ENCODE measurements at regions not wholly inside any gene's neighbourhood (a gene's known extent, or its start where the extent isn't known, plus 50 kb on each side); places are given as distances from the start of the nearest gene placed in this dataset.

GRCh38 chr16:79962962-79963361 is 362.4 kb upstream of the MAF start:
- Histone ChIP-seq H3K79me2 (ENCODE audit: control insufficient read depth, insufficient read depth, low read length) (no peaks in the 10 kb centered on the region), H2AFZ (ENCODE audit: low read depth, low read length) (no peak overlapping the region), H3K9me3 (replicated peaks; ENCODE audit: control insufficient read depth, insufficient read depth, low read length) (no peaks in the 10 kb centered on the region), H3K4me3 (replicated peaks in 1 of 3; ENCODE audit: insufficient read depth in 1 of 3, low read depth in 1 of 3, low read length in 3 of 3) (no peak overlapping the region), H3K27ac (ENCODE audit: insufficient read depth, low read depth, low read length) (no peak overlapping the region), H3K9me1 (replicated peaks; ENCODE audit: control insufficient read depth, extremely low read depth, insufficient read depth, low read length) (no peaks in the 10 kb centered on the region), H3K4me2 (ENCODE audit: insufficient read depth, low read length) (no peak overlapping the region), H3K4me1 (ENCODE audit: control insufficient read depth, extremely low read depth, insufficient read depth, low read length) (no peaks in the 10 kb centered on the region), H3K27me3 (ENCODE audit: control insufficient read depth in 2 of 2, insufficient read depth in 2 of 2, low read length in 2 of 2) (no peaks in the 10 kb centered on the region), H4K20me1 (replicated peaks; ENCODE audit: control insufficient read depth, extremely low read depth, insufficient read depth, low read length) (no peaks in the 10 kb centered on the region), H3K36me3 (ENCODE audit: control insufficient read depth in 2 of 2, extremely low read depth in 1 of 2, insufficient read depth in 2 of 2, low read length in 2 of 2) (no peaks in the 10 kb centered on the region), H3K9ac (replicated peaks; ENCODE audit: extremely low read depth, insufficient read depth, low read length) (no peak overlapping the region)
- FAIRE-seq (no peak), DNase-seq (ENCODE audit: low read depth, low spot score) (no peak)
- intact Hi-C loops (cut with micrococcal nuclease) (no loop called here), dilution Hi-C loops (cut with MboI; ENCODE audit: extremely low pct_ligation_motif_present, low sequenced_read_pairs) (no loop called here)
- CTCF ChIA-PET = no interaction called here
- POLR2A ChIA-PET = no interaction called here
- no peak for TF ChIP-seq JUN (IDR thresholded peaks at IDR 0.05; ENCODE audit: borderline replicate concordance, insufficient read depth, insufficient read length, low read depth)
- no peak for TF ChIP-seq MAX (IDR thresholded peaks at IDR 0.05; ENCODE audit: insufficient read depth, insufficient read length)
- no peak for TF ChIP-seq POLR2AphosphoS5 (IDR thresholded peaks at IDR 0.05; ENCODE audit: insufficient read depth, low read depth, low read length)
- no peak for TF ChIP-seq EZH2 (IDR thresholded peaks at IDR 0.05; ENCODE audit: borderline replicate concordance, low read depth, low read length, severe bottlenecking)
- TF ChIP-seq FOS (IDR thresholded peaks at IDR 0.05; ENCODE audit: borderline replicate concordance, insufficient read depth, low read length) = no peak
- TF ChIP-seq POLR2A (IDR thresholded peaks at IDR 0.05; ENCODE audit: low read depth, low read length) = no peak
- TF ChIP-seq GATA2 (IDR thresholded peaks at IDR 0.05; ENCODE audit: insufficient read depth, insufficient read length, low read depth, low read length) = no peak
- no TSS peak for BruUV-seq (replicated peaks)

- no peak overlapping the region for H3K4me2 ChIP-seq (ENCODE audit: insufficient read depth, low read length)
- TF ChIP-seq POLR2AphosphoS5 (IDR thresholded peaks at IDR 0.05; ENCODE audit: insufficient read depth, low read depth, low read length) (no peak), POLR2A (IDR thresholded peaks at IDR 0.05; ENCODE audit: low read depth, low read length) (no peak), FOS (IDR thresholded peaks at IDR 0.05; ENCODE audit: borderline replicate concordance, insufficient read depth, low read length) (no peak), GATA2 (IDR thresholded peaks at IDR 0.05; ENCODE audit: insufficient read depth, insufficient read length, low read depth, low read length) (no peak), MYC (IDR thresholded peaks at IDR 0.05; ENCODE audit: low read depth, low read length) (no peak), JUN (IDR thresholded peaks at IDR 0.05; ENCODE audit: borderline replicate concordance, insufficient read depth, insufficient read length, low read depth) (no peak), MAX (IDR thresholded peaks at IDR 0.05; ENCODE audit: insufficient read depth, insufficient read length) (no peak), CTCF (IDR thresholded peaks at IDR 0.05; ENCODE audit: extremely low read depth in 1 of 2, insufficient read depth in 1 of 2, low read depth in 1 of 2, low read length in 2 of 2) (no peak), EZH2 (IDR thresholded peaks at IDR 0.05; ENCODE audit: borderline replicate concordance, low read depth, low read length, severe bottlenecking) (no peak)
- no peaks in the 10 kb centered on the region for H4K20me1 ChIP-seq (replicated peaks; ENCODE audit: control insufficient read depth, extremely low read depth, insufficient read depth, low read length)
- DNase-seq (ENCODE audit: low read depth, low spot score) (no peak), FAIRE-seq (no peak)
- POLR2A ChIA-PET = no interaction called here
- H3K27ac ChIP-seq (ENCODE audit: insufficient read depth, low read depth, low read length) = no peak overlapping the region
- no peaks in the 10 kb centered on the region for H3K79me2 ChIP-seq (ENCODE audit: control insufficient read depth, insufficient read depth, low read length)
- intact Hi-C loops (cut with micrococcal nuclease) (no loop called here), dilution Hi-C loops (cut with MboI; ENCODE audit: extremely low pct_ligation_motif_present, low sequenced_read_pairs) (no loop called here)
- no peak overlapping the region for H3K9ac ChIP-seq (replicated peaks; ENCODE audit: extremely low read depth, insufficient read depth, low read length)
- H3K36me3 ChIP-seq (ENCODE audit: control insufficient read depth in 2 of 2, extremely low read depth in 1 of 2, insufficient read depth in 2 of 2, low read length in 2 of 2) = no peaks in the 10 kb centered on the region
- CTCF ChIA-PET = no interaction called here
- H3K4me1 ChIP-seq (ENCODE audit: control insufficient read depth, extremely low read depth, insufficient read depth, low read length) = no peaks in the 10 kb centered on the region
- no peak overlapping the region for H2AFZ ChIP-seq (ENCODE audit: low read depth, low read length)
- no peaks in the 10 kb centered on the region for H3K9me1 ChIP-seq (replicated peaks; ENCODE audit: control insufficient read depth, extremely low read depth, insufficient read depth, low read length)
- H3K4me3 ChIP-seq (replicated peaks in 1 of 3; ENCODE audit: insufficient read depth in 1 of 3, low read depth in 1 of 3, low read length in 3 of 3) = no peak overlapping the region
- peaks cover 2% of the 10 kb centered on the region for H3K9me3 ChIP-seq (replicated peaks; ENCODE audit: control insufficient read depth, insufficient read depth, low read length)
- BruUV-seq (replicated peaks) = no TSS peak
- H3K27me3 ChIP-seq (ENCODE audit: control insufficient read depth in 2 of 2, insufficient read depth in 2 of 2, low read length in 2 of 2) = no peaks in the 10 kb centered on the region
Measured at GRCh38 chr16:79959226-79959625, 358.7 kb upstream of the MAF start.

All from endothelial cell of umbilical vein (primary cell).